Fibroblast of the conjunctiva (primary cell): ENCODE measurements at regions not wholly inside any gene's neighbourhood (a gene's known extent, or its start where the extent isn't known, plus 50 kb on each side); places are given as distances from the start of the nearest gene placed in this dataset.

ENCODE experiments used
- DNase-seq: peaks from one replicate; pipeline ENCODE4 v3.0.0-alpha.2; 2010; ENCODE audit warnings: low read depth

- DNase-seq = no peak
These were observed 137.4 kb upstream of the RBMS1 start for GRCh38 chr2:160630801-160631590.

DNA sequence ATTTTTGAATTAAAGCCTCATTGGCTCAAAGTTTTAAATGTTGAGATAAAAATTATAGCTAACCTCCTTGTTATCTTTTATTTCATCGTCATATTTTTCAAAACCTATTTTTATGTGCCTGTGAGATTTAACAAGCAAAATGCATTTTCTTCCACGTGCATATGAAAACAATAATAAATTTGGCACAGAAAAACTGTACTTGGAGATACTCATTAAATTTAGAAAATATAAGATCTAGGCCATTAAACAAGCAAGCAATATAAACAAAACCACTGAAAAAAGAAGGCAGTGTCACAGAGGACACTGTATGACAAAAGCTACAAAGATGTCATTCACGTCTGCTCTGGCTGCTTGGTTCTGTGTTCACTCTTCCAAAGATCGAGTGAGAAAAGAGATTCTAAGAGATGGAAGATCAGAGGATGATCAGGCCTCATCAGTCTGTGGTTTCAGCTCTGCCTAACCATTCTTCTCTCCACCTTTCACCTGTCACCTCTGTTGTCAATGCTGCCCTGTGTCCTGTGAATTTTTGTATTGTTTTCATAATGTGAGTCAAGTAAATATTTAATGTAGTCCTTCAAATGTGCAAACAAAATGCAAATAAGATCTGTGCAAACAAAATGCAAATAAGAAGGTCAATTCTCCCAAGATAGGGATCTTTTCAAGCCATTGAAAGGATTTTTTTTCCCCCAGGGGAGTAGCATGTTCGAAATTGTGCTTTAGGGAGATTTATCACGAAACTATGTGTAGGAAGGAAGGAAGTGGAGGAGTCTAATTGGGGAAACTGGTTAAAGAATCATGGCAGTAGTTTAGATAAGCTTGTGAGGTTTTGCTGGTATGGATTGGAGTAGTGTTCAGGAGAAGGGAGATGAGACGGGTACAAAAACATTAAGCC, 138.7 kb upstream of the RBMS1 start:
- DNase-seq = no peak

GRCh38 chr2:160634436-160634835, 140.8 kb upstream of the RBMS1 start:
- DNase-seq = no peak

DNA sequence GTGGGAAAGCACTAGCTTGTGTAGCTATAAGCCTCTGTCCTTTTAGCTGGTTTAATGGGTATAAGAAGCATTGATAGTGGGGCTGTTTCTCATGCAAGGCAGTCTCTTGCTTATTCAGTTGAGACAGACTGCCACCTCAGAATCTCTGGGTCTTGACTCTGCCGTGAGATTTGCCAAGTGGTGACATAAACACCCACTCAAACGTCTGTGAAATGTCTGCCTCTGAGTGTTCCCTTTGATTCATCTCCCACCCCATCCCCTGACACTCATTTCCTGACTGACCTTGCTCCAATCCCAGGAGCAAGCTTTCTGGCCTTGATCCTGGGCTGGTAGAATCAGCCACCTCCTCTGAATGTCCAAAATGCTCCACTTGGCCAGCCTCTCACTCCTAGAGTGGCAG, 141.9 kb upstream of the RBMS1 start:
- no peak for DNase-seq

- DNase-seq = no peak
These were observed 145.9 kb upstream of the RBMS1 start for GRCh38 chr2:160639472-160639871.

GRCh38 chr2:160646684-160647444, 153.3 kb upstream of the RBMS1 start:
- DNase-seq = no peak

- no peak for DNase-seq
These were observed 154.5 kb upstream of the RBMS1 start for GRCh38 chr2:160647967-160648685.

- no peak for DNase-seq
These were observed 156.1 kb upstream of the RBMS1 start for GRCh38 chr2:160649698-160650097.

DNA sequence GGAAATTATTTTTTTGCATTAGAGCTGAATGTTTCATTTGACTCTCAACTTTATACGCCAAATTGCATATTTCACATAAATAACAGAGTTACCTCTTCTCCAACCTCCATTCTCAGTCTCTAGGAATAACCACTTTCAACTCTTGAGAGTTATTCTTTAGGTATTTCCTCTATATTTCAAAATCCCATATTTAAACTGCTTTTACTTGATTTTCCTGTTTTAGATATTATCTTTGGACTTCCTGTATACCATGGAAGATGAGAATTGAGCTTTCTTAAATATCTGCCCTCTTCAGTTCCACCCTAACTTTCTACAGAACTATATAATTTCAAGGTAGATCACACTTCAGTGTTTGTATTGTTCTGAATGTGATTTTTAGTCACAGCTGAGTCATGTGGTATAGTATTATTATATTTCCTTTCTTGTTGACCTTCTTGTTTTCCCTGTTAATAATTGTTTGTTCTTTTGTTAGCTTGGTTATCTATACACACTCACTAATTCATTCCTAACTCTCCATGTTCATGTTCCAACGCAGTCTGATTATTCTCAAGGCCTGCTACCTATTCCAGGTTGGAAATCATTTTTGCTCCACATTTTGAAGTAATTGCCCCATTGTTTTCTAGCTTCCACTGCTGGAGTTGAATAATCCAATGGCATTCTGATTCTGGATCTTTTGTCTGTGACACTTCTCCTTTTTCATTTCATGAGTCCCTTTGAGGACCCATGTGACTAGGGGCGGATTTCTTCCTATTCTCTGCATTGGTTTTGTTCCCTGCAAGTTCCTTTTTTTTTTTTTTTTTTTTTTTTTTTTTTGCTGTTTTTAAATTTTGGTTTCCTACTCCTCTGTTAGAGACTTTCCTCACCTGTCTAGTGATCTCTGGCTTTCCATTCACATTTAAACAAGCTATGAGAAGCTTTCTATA, 156.8 kb upstream of the RBMS1 start:
- no peak for DNase-seq

GRCh38 chr2:160651416-160652200, 158.0 kb upstream of the RBMS1 start:
- peak; percentile 14 for DNase-seq

DNA sequence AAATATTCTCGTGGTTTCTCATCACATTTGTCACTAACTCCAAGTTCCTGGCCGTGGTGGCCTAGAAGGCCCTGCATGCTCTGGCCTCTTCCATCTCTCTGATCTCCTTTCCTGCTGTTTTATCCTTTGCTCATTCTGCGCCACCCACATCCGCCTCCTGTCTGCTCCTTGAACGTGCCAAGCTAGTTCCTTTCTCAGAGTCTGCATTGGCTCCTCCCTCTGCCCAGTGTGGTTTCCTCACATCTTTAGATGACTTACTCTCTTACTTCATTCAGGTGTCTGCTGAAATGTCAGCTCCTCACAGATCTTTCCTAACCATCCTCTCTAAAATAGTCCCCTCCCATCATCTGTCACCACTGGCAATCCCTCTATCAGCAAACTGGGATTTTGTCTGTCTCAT, 158.6 kb upstream of the RBMS1 start:
- no peak for DNase-seq

DNA sequence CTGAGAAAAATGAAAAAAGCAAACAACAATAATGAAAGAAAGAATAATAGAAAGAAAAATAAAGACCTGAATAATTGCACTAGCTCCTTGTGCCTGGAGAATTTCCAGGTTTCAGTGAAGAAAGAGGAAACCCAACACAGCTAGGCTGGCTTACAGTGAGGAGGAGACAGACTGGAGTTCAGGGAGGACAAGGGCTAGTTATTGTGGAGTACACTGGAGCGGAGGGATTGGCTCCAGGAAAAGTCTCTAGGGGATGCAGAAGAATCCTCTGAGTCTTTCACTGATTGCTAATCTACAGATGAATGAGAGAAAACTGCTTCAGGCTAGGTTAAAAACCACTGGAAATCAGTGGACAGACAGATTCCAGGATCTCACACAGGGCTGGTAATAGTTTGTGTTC, 163.6 kb upstream of the RBMS1 start:
- peak; percentile 52 for DNase-seq

DNA sequence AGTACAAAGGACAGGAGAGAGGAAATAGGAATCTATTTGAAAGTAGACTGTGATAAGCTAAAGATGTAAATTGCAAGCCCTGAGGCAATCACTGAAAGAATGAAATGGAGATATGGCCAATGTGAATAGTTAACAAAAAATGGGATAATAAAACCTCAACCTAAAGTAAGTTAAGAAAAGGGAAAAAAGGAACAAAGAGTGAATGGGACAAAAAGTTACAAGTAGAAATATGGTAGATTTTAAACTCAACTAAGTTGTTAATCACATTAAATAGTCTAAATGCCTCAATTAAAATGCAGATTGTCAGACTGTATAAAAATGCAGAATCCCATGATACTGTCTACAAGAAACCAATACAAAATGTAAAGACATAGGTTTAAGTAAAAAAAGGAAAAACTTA, 165.2 kb upstream of the RBMS1 start:
- no peak for DNase-seq

GRCh38 chr2:160660741-160661140, 167.1 kb upstream of the RBMS1 start:
- DNase-seq = no peak

- no peak for DNase-seq
These were observed 171.1 kb upstream of the RBMS1 start for GRCh38 chr2:160664603-160665140.

DNA sequence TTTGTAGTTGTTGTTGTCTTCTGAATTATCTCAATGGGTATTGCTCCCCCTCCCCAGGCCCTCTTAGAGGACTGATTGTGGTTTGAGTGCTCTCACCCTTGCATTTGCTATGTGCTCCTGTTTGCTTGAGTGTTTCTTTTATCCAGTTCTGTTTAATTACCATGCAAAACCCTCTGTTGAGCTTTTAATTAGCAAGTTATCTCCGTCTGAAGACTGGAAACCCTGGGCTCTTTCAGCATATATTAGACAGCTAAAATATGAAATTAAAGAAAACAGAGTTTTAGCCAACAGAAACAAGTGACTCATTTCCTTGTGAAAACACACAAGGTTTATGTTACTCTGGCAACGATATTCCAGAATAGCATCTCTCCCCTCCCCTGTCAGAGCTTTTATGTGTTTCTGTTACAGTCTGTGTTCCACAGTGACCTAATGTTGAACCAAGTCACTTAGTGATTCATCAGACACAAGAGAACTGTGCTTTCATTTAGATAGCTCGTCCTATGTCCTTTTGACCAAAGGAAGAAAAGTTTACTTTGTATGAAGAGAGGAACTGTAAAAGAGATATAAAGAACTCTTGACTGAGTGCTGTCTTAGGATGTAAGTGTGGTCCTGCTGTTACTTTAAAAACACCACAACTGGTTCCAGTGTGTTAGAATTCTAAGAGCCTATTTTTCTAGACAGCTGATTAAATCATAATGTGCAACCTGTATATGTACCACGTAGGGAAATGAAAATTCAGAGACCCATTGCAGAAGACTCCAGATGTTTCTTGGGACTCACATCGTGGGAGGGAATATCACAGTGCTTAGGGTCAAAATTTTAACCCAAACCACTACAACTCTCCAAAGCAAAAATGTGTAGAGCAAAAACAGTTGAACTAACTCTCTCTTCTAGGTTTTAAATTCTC, 172.8 kb upstream of the RBMS1 start:
- peak; percentile 99 for DNase-seq

GRCh38 chr2:160667811-160668210, 174.2 kb upstream of the RBMS1 start:
- no peak for DNase-seq

- no peak for DNase-seq
These were observed 177.0 kb upstream of the RBMS1 start for GRCh38 chr2:160670618-160671017.

DNA sequence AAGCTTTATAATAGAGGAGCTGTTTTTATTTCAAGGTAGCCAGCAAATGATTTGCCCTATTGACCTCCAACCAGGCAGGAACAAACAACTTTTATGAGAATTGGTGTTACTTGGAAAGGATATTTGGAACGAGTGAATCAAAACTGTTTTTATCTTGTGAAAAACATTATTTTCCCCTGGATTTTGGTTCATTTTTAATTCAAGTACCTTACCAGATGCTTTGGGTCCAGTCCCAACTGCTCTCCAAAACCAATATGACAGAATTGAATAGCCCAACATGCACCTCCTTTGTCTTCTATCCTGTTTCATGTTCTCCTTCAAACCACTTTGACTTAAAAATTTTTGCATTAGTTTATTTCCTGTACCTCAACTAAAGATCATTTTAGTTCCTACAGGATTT, 178.6 kb upstream of the RBMS1 start:
- DNase-seq = no peak
